ENCODE measurements at regions not wholly inside any gene's neighbourhood (a gene's known extent, or its start where the extent isn't known, plus 50 kb on each side); places are given as distances from the start of the nearest gene placed in this dataset.

DNA sequence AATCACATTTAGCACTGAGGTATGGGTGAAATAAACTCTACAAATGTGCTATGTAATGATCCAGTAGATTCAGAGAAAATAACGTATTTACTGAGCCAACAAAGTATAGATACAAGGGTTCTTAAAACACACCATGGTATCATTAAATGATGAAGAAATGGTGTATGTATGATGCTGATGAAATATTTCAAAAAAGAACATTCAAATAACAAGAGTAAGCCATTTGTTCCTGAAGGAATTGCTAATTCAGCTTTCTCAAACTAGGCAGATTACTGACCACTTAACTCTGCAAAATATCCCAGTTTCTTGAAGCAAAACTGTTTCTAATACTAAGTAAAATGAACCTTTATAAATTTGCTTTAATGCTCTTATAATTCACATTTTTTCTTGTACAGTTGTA lies 97.6 kb upstream of the IFNE start:
- TF ChIP-seq CTCF (IDR thresholded peaks at IDR 0.05) (no peak), POLR2A (IDR thresholded peaks at IDR 0.05) (no peak)
